ENCODE measurements at regions not wholly inside any gene's neighbourhood (a gene's known extent, or its start where the extent isn't known, plus 50 kb on each side); places are given as distances from the start of the nearest gene placed in this dataset.

GRCh38 chr7:47104206-47104549 lies 477.7 kb downstream of the TNS3 start:
- TF ChIP-seq EZH2 (IDR thresholded peaks at IDR 0.05; ENCODE audit: insufficient read depth, poor library complexity, severe bottlenecking): no peak
- TF ChIP-seq EZH2phosphoT487 (IDR thresholded peaks at IDR 0.05; ENCODE audit: insufficient read depth, low read depth): no peak

Data from GM23248 (cell line).